ENCODE measurements at regions not wholly inside any gene's neighbourhood (a gene's known extent, or its start where the extent isn't known, plus 50 kb on each side); places are given as distances from the start of the nearest gene placed in this dataset.
"Not testable (repeated sequence)": the region's sequence is repeated elsewhere in the genome, so short reads cannot be mapped to it uniquely, and the experiment has no call there.

GRCh38 chr1:198963796-198964195, 325.0 kb downstream of the PTPRC start:
- TF ChIP-seq POLR2A (IDR thresholded peaks at IDR 0.05; ENCODE audit: low read depth, low read length); POLR2AphosphoS5 (IDR thresholded peaks at IDR 0.05; ENCODE audit: low read depth, low read length); TAF1 (IDR thresholded peaks at IDR 0.05; ENCODE audit: low read depth, low read length); PAX5 (IDR thresholded peaks at IDR 0.05; ENCODE audit: insufficient read depth, low read length, severe bottlenecking); POU2F2 (IDR thresholded peaks at IDR 0.05; ENCODE audit: low read depth, low read length): not testable (repeated sequence)
